GM23338 (cell line): ENCODE measurements at regions not wholly inside any gene's neighbourhood (a gene's known extent, or its start where the extent isn't known, plus 50 kb on each side); places are given as distances from the start of the nearest gene placed in this dataset.

Source experiments
- ATAC-seq: fragments of 200-7000 bp; cut with Tn5 transposase; 3 replicates; pipeline ENCODE4 v1.9.1; 2020
- DNase-seq: peaks from one replicate; pipeline ENCODE4 v3.0.0-alpha.2; 2015; ENCODE audit warnings: low spot score
- H2AFZ ChIP-seq: fragments of 200-600 bp; sonication (generic); 2 replicates; pipeline ENCODE4 v1.8.0; 2016; ENCODE audit warnings: antibody characterized with exemption, mild to moderate bottlenecking, moderate library complexity
- H3F3A ChIP-seq: fragments of 200-600 bp; sonication (generic); replicated peaks from 2 replicates; pipeline ENCODE4 v1.8.0; 2017; ENCODE audit warnings: antibody characterized with exemption, mixed run types, low read depth
- H3K27ac ChIP-seq: fragments of 200-600 bp; sonication (generic); 2 replicates; pipeline ENCODE4 v1.6.1; 2016; ENCODE audit warnings: low read depth
- H3K27me3 ChIP-seq: fragments of 200-600 bp; sonication (generic); 2 replicates; pipeline ENCODE4 v1.8.0; 2016; ENCODE audit warnings: mild to moderate bottlenecking, mixed run types, moderate library complexity; ENCODE audit not compliant: insufficient read depth
- H3K36me3 ChIP-seq: fragments of 200-600 bp; sonication (generic); 2 replicates; pipeline ENCODE4 v1.8.0; 2016; ENCODE audit warnings: mild to moderate bottlenecking; ENCODE audit not compliant: insufficient read depth
- H3K4me1 ChIP-seq: fragments of 200-600 bp; sonication (generic); 2 replicates; pipeline ENCODE4 v1.8.0; 2016; ENCODE audit warnings: mild to moderate bottlenecking, moderate library complexity; ENCODE audit not compliant: insufficient read depth
- H3K4me2 ChIP-seq: fragments of 200-600 bp; sonication (generic); 2 replicates; pipeline ENCODE4 v1.7.1; 2017; ENCODE audit warnings: mixed run types
- H3K4me3 ChIP-seq: fragments of 200-600 bp; sonication (generic); 2 replicates; pipeline ENCODE4 v1.6.1; 2016; ENCODE audit warnings: mixed run types
- H3K79me2 ChIP-seq: fragments of 200-600 bp; sonication (generic); replicated peaks from 2 replicates; pipeline ENCODE4 v1.8.0; 2017; ENCODE audit warnings: mild to moderate bottlenecking; ENCODE audit not compliant: insufficient read depth
- H3K9me2 ChIP-seq: fragments of 200-600 bp; sonication (generic); 2 replicates; pipeline ENCODE4 v1.8.0; 2017; ENCODE audit not compliant: insufficient read depth
- H4K20me1 ChIP-seq: fragments of 200-600 bp; sonication (generic); replicated peaks from 2 replicates; pipeline ENCODE4 v1.8.0; 2017; ENCODE audit warnings: mild to moderate bottlenecking; ENCODE audit not compliant: insufficient read depth
- H3K27ac Mint-ChIP-seq: 2 replicates; pipeline ENCODE4 v1.8.0; 2020; ENCODE audit warnings: inconsistent platforms, mild to moderate bottlenecking, moderate library complexity, mixed read lengths
- H3K27me3 Mint-ChIP-seq: 3 replicates; pipeline ENCODE4 v1.8.0; 2022; ENCODE audit warnings: low read depth, mild to moderate bottlenecking, moderate library complexity, mixed read lengths, inconsistent platforms; ENCODE audit not compliant: insufficient read depth, poor library complexity
- H3K36me3 Mint-ChIP-seq: 3 replicates; pipeline ENCODE4 v1.8.0; 2021; ENCODE audit warnings: low read depth, mild to moderate bottlenecking, inconsistent platforms, moderate library complexity, mixed read lengths
- H3K4me1 Mint-ChIP-seq: 3 replicates; pipeline ENCODE4 v1.8.0; 2020; ENCODE audit warnings: mild to moderate bottlenecking, inconsistent platforms, mixed read lengths
- H3K4me3 Mint-ChIP-seq: 3 replicates; pipeline ENCODE4 v1.8.0; 2021; ENCODE audit warnings: moderate library complexity, mild to moderate bottlenecking, inconsistent platforms, mixed read lengths
- H3K9me3 Mint-ChIP-seq: 3 replicates; pipeline ENCODE4 v1.8.0; 2020; ENCODE audit warnings: moderate library complexity, mild to moderate bottlenecking, inconsistent platforms, mixed read lengths
- CREB1 ChIP-seq: fragments of 250-450 bp; sonication (Bioruptor Pico); IDR thresholded peaks from 2 replicates; pipeline ENCODE4 v1.5.0; 2020; ENCODE audit warnings: low read depth, mild to moderate bottlenecking, moderate library complexity
- EZH2 ChIP-seq: fragments of 200-600 bp; sonication (generic); IDR thresholded peaks from one replicate; pipeline ENCODE4 v1.8.0; 2017; ENCODE audit warnings: antibody characterized with exemption, mild to moderate bottlenecking, low read depth; ENCODE audit not compliant: unreplicated experiment
- EZH2phosphoT487 ChIP-seq: fragments of 200-600 bp; sonication (generic); IDR thresholded peaks from one replicate; pipeline ENCODE4 v1.8.1; 2018; ENCODE audit warnings: antibody characterized with exemption; ENCODE audit not compliant: unreplicated experiment
- JUNB ChIP-seq: IDR thresholded peaks from one replicate; pipeline ENCODE4 v1.6.1; 2016; ENCODE audit warnings: antibody characterized with exemption; ENCODE audit not compliant: unreplicated experiment
- NANOG ChIP-seq: IDR thresholded peaks from 2 replicates; pipeline ENCODE4 v1.6.1; 2016; ENCODE audit warnings: antibody characterized with exemption, borderline replicate concordance
- POLR2AphosphoS5 ChIP-seq: IDR thresholded peaks from 2 replicates; pipeline ENCODE4 v1.6.1; 2016; ENCODE audit warnings: antibody characterized with exemption, low read depth
- STAT1 ChIP-seq: IDR thresholded peaks from one replicate; pipeline ENCODE4 v1.6.1; 2016; ENCODE audit warnings: antibody characterized with exemption; ENCODE audit not compliant: unreplicated experiment
- ZNF331 ChIP-seq: fragments of 250-450 bp; sonication (Bioruptor Pico); IDR thresholded peaks from 2 replicates; pipeline ENCODE4 v1.5.0; 2020; ENCODE audit warnings: low read depth, mild to moderate bottlenecking, moderate library complexity
- ZNF462 ChIP-seq: fragments of 250-450 bp; sonication (Bioruptor Pico); IDR thresholded peaks from 2 replicates; pipeline ENCODE4 v1.5.0; 2020; ENCODE audit warnings: mild to moderate bottlenecking, moderate library complexity
- TF ChIP-seq, protein P1 (sequence below): IDR thresholded peaks from 2 replicates; pipeline ENCODE4 v1.6.1; 2016; ENCODE audit warnings: antibody characterized with exemption

GRCh38 chr13:70390064-70390463, 281.8 kb upstream of the KLHL1 start:
- no peak for ATAC-seq
- H3K4me3 Mint-ChIP-seq: no peak overlapping the region

More at GRCh38 chr13:70390064-70390463, 281.8 kb upstream of the KLHL1 start:
- Histone ChIP-seq H3K27ac (no peak overlapping the region), H3K4me1 (peaks cover 38% of the 10 kb centered on the region), H3K79me2 (no peaks in the 10 kb centered on the region), H3K36me3 (no peaks in the 10 kb centered on the region), H4K20me1 (no peaks in the 10 kb centered on the region), H2AFZ (no peak overlapping the region), H3F3A (no peaks in the 10 kb centered on the region), H3K4me2 (no peak overlapping the region), H3K9me2 (no peaks in the 10 kb centered on the region), H3K27me3 (peaks cover 17% of the 10 kb centered on the region), H3K4me3 (no peak overlapping the region)
- TF ChIP-seq, protein P1, sequence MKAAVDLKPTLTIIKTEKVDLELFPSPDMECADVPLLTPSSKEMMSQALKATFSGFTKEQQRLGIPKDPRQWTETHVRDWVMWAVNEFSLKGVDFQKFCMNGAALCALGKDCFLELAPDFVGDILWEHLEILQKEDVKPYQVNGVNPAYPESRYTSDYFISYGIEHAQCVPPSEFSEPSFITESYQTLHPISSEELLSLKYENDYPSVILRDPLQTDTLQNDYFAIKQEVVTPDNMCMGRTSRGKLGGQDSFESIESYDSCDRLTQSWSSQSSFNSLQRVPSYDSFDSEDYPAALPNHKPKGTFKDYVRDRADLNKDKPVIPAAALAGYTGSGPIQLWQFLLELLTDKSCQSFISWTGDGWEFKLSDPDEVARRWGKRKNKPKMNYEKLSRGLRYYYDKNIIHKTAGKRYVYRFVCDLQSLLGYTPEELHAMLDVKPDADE: no peak
- TF ChIP-seq ZNF462 (CRISPR knock-in tag) (no peak), NANOG (no peak), EZH2 (no peak), STAT1 (no peak), POLR2AphosphoS5 (no peak), ZNF331 (CRISPR knock-in tag) (no peak), CREB1 (CRISPR knock-in tag) (no peak), JUNB (no peak), EZH2phosphoT487 (no peak)
- Mint-ChIP-seq H3K36me3 (no peaks in the 10 kb centered on the region; the same call in 2 of the 3 replicates), H3K27ac (no peak overlapping the region), H3K9me3 (peaks cover 2% of the 10 kb centered on the region; the same call in 1 of the 3 replicates), H3K4me1 (peaks cover 37% of the 10 kb centered on the region), H3K27me3 (peaks cover 13% of the 10 kb centered on the region)
- DNase-seq: no peak
